GM23248 (cell line): ENCODE measurements at regions not wholly inside any gene's neighbourhood (a gene's known extent, or its start where the extent isn't known, plus 50 kb on each side); places are given as distances from the start of the nearest gene placed in this dataset.

Source experiments
- EZH2 ChIP-seq: fragments of 200-600 bp; sonication (generic); IDR thresholded peaks from 2 replicates; pipeline ENCODE4 v1.6.1; 2018; ENCODE audit warnings: antibody characterized with exemption, mild to moderate bottlenecking; ENCODE audit not compliant: insufficient read depth, poor library complexity, severe bottlenecking
- EZH2phosphoT487 ChIP-seq: fragments of 200-600 bp; sonication (generic); IDR thresholded peaks from 2 replicates; pipeline ENCODE4 v1.6.1; 2018; ENCODE audit warnings: antibody characterized with exemption, moderate library complexity, mild to moderate bottlenecking, low read depth; ENCODE audit not compliant: insufficient read depth

GRCh38 chr2:236827997-236828396 lies 257.7 kb upstream of the COPS8 start:
- TF ChIP-seq EZH2 = no peak
- no peak for TF ChIP-seq EZH2phosphoT487
